ENCODE measurements at regions not wholly inside any gene's neighbourhood (a gene's known extent, or its start where the extent isn't known, plus 50 kb on each side); places are given as distances from the start of the nearest gene placed in this dataset.

GRCh38 chr1:191963781-191964455 lies 194.3 kb upstream of the RGS18 start:
- no peak for TF ChIP-seq CTCF (conservative IDR thresholded peaks at IDR 0.05)
- Mint-ChIP-seq H3K4me3 (no peak overlapping the region), H3K9me3 (no peaks in the 10 kb centered on the region), H3K36me3 (ENCODE audit: low read depth) (no peaks in the 10 kb centered on the region), H3K4me1 (no peaks in the 10 kb centered on the region), H3K27ac (ENCODE audit: unreplicated experiment) (no peak overlapping the region), H3K27me3 (ENCODE audit: low read depth) (no peaks in the 10 kb centered on the region)
- DNase-seq (ENCODE audit: low read depth, low spot score) = no peak

GRCh38 chr1:191969290-191969689 lies 189.0 kb upstream of the RGS18 start:
- Mint-ChIP-seq H3K4me3 (no peak overlapping the region), H3K36me3 (ENCODE audit: low read depth) (no peaks in the 10 kb centered on the region), H3K27ac (ENCODE audit: unreplicated experiment) (no peak overlapping the region), H3K4me1 (no peaks in the 10 kb centered on the region), H3K9me3 (peaks cover under 1% of the 10 kb centered on the region), H3K27me3 (ENCODE audit: low read depth) (no peaks in the 10 kb centered on the region)
- DNase-seq (ENCODE audit: low read depth, low spot score) = no peak
- TF ChIP-seq CTCF (conservative IDR thresholded peaks at IDR 0.05) = no peak

GRCh38 chr1:191970116-191970515 lies 188.1 kb upstream of the RGS18 start:
- Mint-ChIP-seq H3K4me1 (no peaks in the 10 kb centered on the region), H3K4me3 (no peak overlapping the region), H3K27ac (ENCODE audit: unreplicated experiment) (no peak overlapping the region), H3K27me3 (ENCODE audit: low read depth) (no peaks in the 10 kb centered on the region), H3K9me3 (peaks cover 6% of the 10 kb centered on the region), H3K36me3 (ENCODE audit: low read depth) (no peaks in the 10 kb centered on the region)
- TF ChIP-seq CTCF (conservative IDR thresholded peaks at IDR 0.05) = no peak
- no peak for DNase-seq (ENCODE audit: low read depth, low spot score)

- no peak overlapping the region for H3K4me3 Mint-ChIP-seq
- peaks cover 6% of the 10 kb centered on the region for H3K9me3 Mint-ChIP-seq
- H3K4me1 Mint-ChIP-seq = no peaks in the 10 kb centered on the region
- no peak for TF ChIP-seq CTCF (conservative IDR thresholded peaks at IDR 0.05)
- no peak for DNase-seq (ENCODE audit: low read depth, low spot score)
- no peak overlapping the region for H3K27ac Mint-ChIP-seq (ENCODE audit: unreplicated experiment)
- no peaks in the 10 kb centered on the region for H3K36me3 Mint-ChIP-seq (ENCODE audit: low read depth)
- no peaks in the 10 kb centered on the region for H3K27me3 Mint-ChIP-seq (ENCODE audit: low read depth)
Observed at GRCh38 chr1:191971447-191971846, 186.8 kb upstream of the RGS18 start.

- Mint-ChIP-seq H3K36me3 (ENCODE audit: low read depth) (no peaks in the 10 kb centered on the region), H3K27me3 (ENCODE audit: low read depth) (no peaks in the 10 kb centered on the region), H3K4me1 (no peaks in the 10 kb centered on the region), H3K27ac (ENCODE audit: unreplicated experiment) (no peak overlapping the region), H3K4me3 (no peak overlapping the region), H3K9me3 (peaks cover 6% of the 10 kb centered on the region)
- TF ChIP-seq CTCF (conservative IDR thresholded peaks at IDR 0.05) = no peak
- no peak for DNase-seq (ENCODE audit: low read depth, low spot score)
Observed at GRCh38 chr1:191974004-191974403, 184.3 kb upstream of the RGS18 start.

Data from neural crest cell (in vitro differentiated cells).